GM18498 (cell line): ENCODE measurements at regions not wholly inside any gene's neighbourhood (a gene's known extent, or its start where the extent isn't known, plus 50 kb on each side); places are given as distances from the start of the nearest gene placed in this dataset.
"Not testable (repeated sequence)": the region's sequence is repeated elsewhere in the genome, so short reads cannot be mapped to it uniquely, and the experiment has no call there.

Source experiments
- ATAC-seq: cut with Tn5 transposase; IDR thresholded peaks from one replicate; pipeline ENCODE4 v1.9.1; 2021; ENCODE audit warnings: mild to moderate bottlenecking, moderate library complexity; ENCODE audit not compliant: unreplicated experiment

- ATAC-seq = no peak
Measured at GRCh38 chr6:167707686-167708500, 118.8 kb upstream of the AFDN start.

DNA sequence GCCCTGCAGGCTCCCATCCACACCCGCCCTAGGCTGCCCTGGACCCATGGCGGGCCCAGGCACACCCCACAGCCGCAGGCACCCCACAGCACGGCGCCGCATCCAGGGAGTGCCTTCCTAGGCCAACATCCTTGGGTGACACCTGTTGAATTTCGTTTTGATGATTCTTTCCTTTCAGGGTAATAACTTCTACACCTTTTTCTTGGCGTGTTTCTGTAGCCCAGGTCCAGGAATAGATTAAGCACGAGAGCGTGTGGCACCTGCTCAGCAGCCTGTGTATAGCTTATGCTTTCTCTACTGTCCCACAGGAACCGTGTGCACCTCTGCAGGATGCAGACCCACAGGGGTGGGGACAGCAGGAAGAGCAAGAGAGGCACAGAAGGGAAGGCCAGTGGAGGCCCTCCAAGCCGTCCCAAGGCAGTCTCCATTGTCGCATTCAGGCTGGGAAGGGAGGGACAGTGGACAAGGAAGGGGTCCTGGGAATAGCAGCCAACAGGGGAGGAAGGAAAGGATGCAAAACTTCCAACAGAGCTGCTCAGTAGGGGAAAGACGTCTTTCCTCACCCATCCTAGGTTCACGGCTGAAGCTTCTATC lies 118.1 kb upstream of the AFDN start:
- ATAC-seq = no peak

GRCh38 chr6:167709196-167709595 lies 117.5 kb upstream of the AFDN start:
- no peak for ATAC-seq

DNA sequence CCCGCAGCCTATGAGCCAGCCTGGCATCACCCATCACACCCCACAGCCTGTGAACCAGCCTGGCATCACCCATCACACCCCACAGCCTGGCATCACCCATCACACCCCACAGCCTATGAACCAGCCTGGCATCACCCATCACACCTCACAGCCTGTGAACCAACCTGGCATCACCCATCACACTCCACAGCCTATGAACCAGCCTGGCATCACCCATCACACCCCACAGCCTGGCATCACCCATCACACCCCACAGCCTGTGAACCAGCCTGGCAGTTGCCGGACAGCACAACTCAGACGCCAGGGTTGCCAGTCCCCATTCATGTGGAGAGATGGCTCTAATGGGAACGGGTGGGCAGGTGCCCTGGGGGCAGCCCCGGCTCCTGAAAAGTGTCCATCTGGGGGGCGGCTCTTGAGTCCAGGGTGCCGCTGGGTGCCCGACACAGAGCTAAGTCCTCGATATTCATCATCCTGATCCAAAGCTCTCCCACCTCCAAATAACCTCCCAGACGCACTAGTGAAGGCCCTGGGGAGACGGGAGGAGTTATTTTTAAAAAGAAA lies 116.9 kb upstream of the AFDN start:
- ATAC-seq = not testable (repeated sequence)

GRCh38 chr6:167710363-167710920 lies 116.3 kb upstream of the AFDN start:
- ATAC-seq = no peak

DNA sequence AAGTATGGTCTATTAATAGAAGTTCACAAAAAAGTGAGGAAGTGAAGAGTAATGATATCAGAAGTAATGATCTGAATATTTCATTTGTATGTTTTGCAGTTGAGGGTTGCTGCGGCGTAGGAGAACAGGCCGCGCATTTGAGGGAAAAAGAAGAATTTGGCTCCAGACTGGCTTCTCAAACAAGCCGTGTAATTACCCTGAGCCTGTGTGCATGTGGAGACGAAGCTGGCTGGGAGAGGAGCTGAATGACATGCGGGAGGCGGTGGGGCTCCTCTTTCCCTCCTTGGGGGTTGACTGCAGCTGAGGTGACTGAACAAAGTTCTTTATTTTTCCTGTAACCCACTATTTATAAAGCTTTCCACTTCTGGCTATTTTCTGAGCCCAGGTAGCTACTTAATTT lies 115.5 kb upstream of the AFDN start:
- ATAC-seq = no peak

DNA sequence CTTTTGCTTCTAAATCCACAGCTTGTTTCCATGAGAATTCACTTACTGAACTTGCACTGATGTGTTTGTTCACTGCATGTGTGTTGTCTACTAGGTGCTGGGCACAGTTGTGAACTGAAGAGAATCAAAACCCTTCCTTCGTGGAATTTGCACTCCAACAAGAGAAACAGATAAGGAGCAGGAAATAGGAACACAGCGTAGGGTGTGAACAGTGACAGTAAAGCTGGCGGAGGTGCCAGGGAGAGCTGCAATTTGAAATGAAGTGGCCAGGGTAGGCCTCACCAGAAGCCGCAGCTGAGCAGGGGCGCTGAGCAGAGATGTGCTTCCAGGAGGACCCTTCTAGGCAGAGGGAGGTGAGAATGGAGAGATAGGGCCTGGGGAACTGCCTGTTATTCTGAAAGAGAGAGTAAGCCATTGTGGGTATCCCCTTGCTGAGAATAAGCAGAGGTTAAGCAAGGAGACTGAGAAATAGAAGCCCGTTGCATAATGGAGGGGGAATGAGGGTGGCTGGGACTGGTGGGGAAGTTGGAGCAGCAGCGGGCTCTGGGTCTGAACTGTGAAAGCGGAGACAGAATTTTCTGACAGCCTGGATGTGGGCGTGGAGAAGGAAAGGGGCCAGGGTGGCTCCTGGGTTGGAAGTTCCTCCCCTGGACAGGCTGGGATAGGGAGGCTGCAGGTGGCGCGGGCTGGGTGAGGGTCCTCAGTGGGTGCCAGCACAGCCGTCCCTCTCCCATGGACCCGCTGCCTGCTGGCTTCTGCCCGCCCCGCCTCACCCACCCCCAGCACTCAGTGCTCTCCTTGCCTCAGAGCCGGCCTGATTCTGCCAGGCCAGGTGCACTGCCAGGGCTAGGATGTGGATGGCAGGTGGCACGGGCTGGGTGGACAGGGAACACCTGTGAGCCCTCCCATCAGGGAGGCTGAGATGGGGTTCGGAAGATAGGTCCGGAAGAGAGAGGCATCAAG lies 114.7 kb upstream of the AFDN start:
- ATAC-seq = no peak

DNA sequence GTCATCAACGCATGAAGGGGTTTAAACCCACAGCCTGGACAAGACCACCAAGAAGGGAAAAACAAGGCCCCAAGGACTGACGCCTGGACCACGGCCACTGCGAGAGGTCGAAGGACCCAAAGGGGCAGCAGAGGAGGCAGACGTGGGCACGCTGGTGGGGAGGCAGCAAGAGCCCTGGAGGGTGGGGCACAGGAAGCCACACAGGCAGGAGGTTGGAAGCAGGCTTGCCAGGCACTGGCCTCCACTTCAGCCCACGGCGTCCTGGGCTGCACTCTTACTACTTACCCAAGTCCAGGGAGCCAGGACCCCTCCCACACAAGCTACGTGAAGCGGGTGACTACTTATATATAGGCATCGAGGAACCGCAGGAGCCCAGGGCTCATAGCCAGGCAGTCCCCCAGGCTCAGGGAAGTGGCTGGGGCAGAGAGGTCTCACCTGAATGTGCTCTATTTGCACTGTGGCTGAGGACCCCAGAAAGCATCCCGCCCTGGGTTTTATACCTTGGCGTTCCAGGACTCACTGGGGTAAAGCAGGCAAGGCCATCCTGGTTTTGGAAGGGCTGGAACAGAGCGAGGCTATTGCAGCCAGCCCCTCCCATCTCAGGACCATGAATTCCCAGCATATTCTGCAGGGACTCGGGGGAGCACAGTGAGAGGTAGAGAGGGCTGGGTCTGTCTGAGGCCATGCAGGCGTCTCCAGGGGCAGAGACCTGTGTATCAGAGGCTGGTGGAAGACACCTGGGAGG lies 113.8 kb upstream of the AFDN start:
- no peak for ATAC-seq

DNA sequence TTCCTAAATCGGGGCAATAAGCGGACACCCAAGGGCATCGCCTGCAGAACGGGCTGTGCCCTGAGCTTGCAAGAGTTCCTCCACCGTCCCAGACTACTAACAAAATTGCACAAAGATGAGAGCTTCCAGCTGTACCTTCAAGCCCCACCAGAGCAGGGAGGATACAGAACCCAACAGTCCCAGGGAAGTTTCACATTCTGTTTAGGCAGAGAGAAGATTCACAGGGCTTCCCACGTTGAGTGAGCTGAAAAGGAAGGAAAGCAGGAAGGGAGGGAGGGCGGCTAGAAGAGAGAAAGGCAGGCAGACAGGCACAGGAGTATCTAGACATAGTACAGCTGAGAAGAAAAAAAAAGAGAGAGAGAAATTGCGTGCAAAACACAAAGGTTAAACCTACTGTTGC lies 112.6 kb upstream of the AFDN start:
- no peak for ATAC-seq

DNA sequence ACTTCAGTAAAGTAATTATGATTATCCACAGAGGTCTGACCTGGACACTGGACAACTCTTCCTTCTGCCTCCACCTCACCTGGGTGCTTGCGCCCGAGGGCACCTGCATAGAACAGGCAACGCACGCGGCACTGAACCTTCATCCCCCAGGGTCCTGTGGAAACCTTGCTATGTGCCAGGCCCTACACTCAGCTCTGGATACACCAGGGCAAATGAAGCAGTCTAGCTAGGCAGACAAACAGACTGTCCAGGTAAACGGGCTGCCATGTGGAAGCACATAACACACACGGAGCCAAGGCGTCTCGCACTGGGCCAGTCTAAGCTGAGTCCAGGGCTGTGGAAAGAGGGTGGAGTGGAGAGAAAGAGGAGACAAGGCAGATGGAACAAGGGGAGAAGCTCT lies 109.3 kb upstream of the AFDN start:
- ATAC-seq = no peak

DNA sequence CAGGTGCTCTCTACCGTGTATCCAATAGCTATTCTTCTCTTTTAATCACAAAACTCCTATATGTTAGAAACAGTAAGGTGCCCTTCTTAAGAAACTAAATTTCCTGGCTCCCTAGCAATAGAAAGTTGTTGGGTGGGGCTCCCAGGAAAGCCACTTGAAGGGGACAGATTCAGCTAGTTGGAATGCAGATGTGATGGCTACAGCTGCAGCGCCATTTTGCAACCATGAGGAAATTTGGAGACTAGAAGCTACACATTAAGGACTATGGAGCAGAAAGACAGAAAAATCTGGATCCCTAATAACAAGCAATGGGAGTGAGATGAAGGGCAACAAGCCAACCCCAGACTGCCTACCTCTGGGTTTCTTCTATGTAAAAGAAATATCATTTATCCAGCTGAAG lies 108.8 kb upstream of the AFDN start:
- no peak for ATAC-seq

GRCh38 chr6:167719920-167720319 lies 106.8 kb upstream of the AFDN start:
- ATAC-seq = no peak

DNA sequence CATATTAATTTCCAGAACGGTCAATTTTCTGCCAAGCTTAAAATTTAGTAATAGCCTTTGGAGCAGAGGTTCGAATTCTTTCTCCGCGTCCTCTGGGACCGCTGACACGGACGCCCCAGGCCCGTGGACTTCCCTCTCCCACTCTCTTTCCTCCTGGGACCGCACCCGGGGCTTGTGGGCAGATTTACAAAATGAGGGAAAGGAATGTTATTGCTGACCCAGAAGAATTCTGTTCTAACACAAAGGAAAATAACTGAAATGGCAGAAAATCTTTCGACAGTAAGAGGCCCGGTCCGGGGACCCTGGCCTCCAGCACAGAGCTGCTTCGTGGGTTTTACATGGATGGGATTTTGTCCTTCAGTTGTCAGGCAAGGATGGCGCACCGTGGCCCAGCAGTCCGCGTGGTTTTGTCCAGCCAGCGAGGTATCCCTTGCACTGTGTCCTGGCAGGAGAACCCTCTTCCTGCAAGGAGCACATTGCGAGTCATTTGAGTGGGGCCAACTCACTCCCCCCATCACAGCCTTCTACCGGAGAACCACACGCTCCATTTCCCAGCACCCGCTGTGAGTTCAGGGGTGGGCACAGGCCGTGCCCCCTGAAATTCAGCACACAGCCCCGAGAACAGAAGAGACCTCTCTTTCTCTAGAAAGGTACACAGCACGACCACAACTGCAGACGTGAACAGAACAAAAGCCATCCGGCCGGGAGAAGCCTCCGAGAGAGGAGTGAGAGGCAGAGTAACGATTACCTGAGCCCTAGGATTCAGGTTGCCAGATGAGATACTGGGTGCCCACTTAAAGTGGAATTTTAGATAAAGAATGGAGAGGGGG lies 106.0 kb upstream of the AFDN start:
- no peak for ATAC-seq

- no peak for ATAC-seq
Measured at GRCh38 chr6:167721291-167721690, 105.4 kb upstream of the AFDN start.

GRCh38 chr6:167722634-167723309 lies 103.9 kb upstream of the AFDN start:
- ATAC-seq = no peak

GRCh38 chr6:167726043-167726621 lies 100.6 kb upstream of the AFDN start:
- no peak for ATAC-seq

DNA sequence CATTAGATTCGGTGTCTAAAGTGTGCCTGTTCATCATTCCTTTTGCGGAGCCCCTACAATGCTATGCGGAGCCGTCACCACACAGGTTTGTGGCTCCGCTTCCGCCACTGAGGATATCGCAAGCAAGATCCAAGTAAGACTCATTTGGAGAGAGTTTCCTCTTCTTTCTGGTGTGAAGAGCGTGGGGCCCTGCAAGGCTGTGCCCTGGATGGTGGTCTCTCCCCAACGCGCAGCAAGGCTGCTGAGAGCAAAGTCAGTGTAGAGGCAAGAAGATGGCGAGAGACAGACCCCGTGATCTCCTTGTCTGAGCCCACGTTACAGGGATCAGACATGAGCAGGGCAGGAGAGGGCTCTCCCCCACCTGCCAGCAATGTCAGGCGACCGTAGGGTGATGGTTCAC lies 96.3 kb upstream of the AFDN start:
- no peak for ATAC-seq

DNA sequence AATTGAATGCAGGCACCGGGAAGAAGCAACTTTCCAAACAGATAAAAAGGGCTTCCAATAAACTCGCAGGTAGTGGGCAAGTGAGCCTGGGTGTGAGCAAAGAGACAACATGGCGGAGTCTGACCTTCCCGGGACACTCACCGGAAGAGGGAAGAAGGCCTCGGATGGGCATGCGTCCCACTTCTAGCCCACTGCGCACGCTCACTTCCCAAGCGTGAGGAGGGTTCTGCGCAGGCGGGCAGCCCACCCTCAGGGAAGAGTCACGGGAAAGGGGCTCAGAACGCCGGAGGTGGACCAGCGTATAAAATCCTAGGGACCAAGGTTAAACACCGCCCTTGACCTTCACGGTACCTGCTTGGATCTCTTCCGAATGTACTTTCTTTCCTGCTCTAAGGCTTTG lies 95.5 kb upstream of the AFDN start:
- no peak for ATAC-seq
